ENCODE measurements at regions not wholly inside any gene's neighbourhood (a gene's known extent, or its start where the extent isn't known, plus 50 kb on each side); places are given as distances from the start of the nearest gene placed in this dataset.

DNA sequence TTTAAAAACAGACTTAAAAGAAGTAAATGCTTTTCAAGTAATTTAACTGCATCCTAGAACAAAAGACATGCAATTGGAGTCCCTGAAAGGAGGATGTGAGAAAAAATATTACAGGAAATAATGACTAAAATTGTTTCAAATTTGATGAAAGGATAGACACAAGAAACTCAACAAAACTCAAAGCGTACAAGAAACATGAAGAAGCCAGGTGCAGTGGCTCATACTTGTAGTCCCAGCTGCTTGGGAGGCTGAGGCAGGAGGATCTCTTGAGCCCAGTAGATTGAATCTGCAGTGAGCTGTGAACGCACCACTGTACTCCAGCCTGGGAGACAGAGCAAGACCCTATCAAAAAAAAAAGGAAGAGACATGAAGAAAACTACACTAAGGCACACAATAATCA, 118.1 kb upstream of the SLC39A10 start:
- Mint-ChIP-seq H3K4me1 (0 out of 2 replicates have a peak, but pooled peaks cover 4% of the 10 kb centered on the region), H3K9me3 (no peaks in the 10 kb centered on the region), H3K27ac (no peak overlapping the region), H3K4me3 (no peak overlapping the region), H3K36me3 (no peaks in the 10 kb centered on the region), H3K27me3 (ENCODE audit: low read depth) (no peaks in the 10 kb centered on the region)
- DNase-seq (ENCODE audit: low spot score) (no peak), ATAC-seq (no peak)
- CTCF ChIA-PET, result interaction anchor here (1.0 to 1.5 kb wide), 2 partner anchors 41 to 530 kb away, joined by 3 read pairs; partner anchors contain the start of gene DNAH7
- TF ChIP-seq TEAD4 (CRISPR knock-in tag; IDR thresholded peaks at IDR 0.05) (no peak), CREB1 (CRISPR knock-in tag; IDR thresholded peaks at IDR 0.05) (no peak), FOXK1 (CRISPR knock-in tag; IDR thresholded peaks at IDR 0.05) (no peak), AR (CRISPR knock-in tag; IDR thresholded peaks at IDR 0.05) (no peak), ETV6 (CRISPR knock-in tag; IDR thresholded peaks at IDR 0.05) (no peak), GABPB1 (CRISPR knock-in tag; IDR thresholded peaks at IDR 0.05) (no peak), ZNF416 (CRISPR knock-in tag; IDR thresholded peaks at IDR 0.05) (no peak), EMX1 (CRISPR knock-in tag; IDR thresholded peaks at IDR 0.05) (no peak), PRRX2 (CRISPR knock-in tag; IDR thresholded peaks at IDR 0.05) (no peak), ZNF263 (CRISPR knock-in tag; IDR thresholded peaks at IDR 0.05; ENCODE audit: low read depth) (no peak), ZBTB43 (CRISPR knock-in tag; IDR thresholded peaks at IDR 0.05) (no peak), MAX (CRISPR knock-in tag; IDR thresholded peaks at IDR 0.05) (no peak), TCF7 (CRISPR knock-in tag; IDR thresholded peaks at IDR 0.05; ENCODE audit: low read depth) (no peak), TP53 (CRISPR knock-in tag; IDR thresholded peaks at IDR 0.05) (no peak)
- TF ChIP-seq, protein P1, sequence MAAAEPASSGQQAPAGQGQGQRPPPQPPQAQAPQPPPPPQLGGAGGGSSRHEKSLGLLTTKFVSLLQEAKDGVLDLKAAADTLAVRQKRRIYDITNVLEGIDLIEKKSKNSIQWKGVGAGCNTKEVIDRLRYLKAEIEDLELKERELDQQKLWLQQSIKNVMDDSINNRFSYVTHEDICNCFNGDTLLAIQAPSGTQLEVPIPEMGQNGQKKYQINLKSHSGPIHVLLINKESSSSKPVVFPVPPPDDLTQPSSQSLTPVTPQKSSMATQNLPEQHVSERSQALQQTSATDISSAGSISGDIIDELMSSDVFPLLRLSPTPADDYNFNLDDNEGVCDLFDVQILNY (CRISPR knock-in tag; IDR thresholded peaks at IDR 0.05), result no peak
- TF ChIP-seq, protein P2, sequence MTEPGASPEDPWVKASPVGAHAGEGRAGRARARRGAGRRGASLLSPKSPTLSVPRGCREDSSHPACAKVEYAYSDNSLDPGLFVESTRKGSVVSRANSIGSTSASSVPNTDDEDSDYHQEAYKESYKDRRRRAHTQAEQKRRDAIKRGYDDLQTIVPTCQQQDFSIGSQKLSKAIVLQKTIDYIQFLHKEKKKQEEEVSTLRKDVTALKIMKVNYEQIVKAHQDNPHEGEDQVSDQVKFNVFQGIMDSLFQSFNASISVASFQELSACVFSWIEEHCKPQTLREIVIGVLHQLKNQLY (CRISPR knock-in tag; IDR thresholded peaks at IDR 0.05), result no peak
- TF ChIP-seq, protein P3, sequence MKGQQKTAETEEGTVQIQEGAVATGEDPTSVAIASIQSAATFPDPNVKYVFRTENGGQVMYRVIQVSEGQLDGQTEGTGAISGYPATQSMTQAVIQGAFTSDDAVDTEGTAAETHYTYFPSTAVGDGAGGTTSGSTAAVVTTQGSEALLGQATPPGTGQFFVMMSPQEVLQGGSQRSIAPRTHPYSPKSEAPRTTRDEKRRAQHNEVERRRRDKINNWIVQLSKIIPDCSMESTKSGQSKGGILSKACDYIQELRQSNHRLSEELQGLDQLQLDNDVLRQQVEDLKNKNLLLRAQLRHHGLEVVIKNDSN (CRISPR knock-in tag; IDR thresholded peaks at IDR 0.05), result no peak
- TF ChIP-seq, protein P4, sequence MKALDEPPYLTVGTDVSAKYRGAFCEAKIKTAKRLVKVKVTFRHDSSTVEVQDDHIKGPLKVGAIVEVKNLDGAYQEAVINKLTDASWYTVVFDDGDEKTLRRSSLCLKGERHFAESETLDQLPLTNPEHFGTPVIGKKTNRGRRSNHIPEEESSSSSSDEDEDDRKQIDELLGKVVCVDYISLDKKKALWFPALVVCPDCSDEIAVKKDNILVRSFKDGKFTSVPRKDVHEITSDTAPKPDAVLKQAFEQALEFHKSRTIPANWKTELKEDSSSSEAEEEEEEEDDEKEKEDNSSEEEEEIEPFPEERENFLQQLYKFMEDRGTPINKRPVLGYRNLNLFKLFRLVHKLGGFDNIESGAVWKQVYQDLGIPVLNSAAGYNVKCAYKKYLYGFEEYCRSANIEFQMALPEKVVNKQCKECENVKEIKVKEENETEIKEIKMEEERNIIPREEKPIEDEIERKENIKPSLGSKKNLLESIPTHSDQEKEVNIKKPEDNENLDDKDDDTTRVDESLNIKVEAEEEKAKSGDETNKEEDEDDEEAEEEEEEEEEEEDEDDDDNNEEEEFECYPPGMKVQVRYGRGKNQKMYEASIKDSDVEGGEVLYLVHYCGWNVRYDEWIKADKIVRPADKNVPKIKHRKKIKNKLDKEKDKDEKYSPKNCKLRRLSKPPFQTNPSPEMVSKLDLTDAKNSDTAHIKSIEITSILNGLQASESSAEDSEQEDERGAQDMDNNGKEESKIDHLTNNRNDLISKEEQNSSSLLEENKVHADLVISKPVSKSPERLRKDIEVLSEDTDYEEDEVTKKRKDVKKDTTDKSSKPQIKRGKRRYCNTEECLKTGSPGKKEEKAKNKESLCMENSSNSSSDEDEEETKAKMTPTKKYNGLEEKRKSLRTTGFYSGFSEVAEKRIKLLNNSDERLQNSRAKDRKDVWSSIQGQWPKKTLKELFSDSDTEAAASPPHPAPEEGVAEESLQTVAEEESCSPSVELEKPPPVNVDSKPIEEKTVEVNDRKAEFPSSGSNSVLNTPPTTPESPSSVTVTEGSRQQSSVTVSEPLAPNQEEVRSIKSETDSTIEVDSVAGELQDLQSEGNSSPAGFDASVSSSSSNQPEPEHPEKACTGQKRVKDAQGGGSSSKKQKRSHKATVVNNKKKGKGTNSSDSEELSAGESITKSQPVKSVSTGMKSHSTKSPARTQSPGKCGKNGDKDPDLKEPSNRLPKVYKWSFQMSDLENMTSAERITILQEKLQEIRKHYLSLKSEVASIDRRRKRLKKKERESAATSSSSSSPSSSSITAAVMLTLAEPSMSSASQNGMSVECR (CRISPR knock-in tag; IDR thresholded peaks at IDR 0.05; ENCODE audit: borderline replicate concordance), result no peak
- TF ChIP-seq, protein P5, sequence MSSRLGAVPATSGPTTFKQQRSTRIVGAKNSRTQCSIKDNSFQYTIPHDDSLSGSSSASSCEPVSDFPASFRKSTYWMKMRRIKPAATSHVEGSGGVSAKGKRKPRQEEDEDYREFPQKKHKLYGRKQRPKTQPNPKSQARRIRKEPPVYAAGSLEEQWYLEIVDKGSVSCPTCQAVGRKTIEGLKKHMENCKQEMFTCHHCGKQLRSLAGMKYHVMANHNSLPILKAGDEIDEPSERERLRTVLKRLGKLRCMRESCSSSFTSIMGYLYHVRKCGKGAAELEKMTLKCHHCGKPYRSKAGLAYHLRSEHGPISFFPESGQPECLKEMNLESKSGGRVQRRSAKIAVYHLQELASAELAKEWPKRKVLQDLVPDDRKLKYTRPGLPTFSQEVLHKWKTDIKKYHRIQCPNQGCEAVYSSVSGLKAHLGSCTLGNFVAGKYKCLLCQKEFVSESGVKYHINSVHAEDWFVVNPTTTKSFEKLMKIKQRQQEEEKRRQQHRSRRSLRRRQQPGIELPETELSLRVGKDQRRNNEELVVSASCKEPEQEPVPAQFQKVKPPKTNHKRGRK (CRISPR knock-in tag; IDR thresholded peaks at IDR 0.05; ENCODE audit: borderline replicate concordance), result no peak
- POLR2A ChIA-PET, result no interaction called here

All from WTC11 (cell line).